ENCODE measurements at regions not wholly inside any gene's neighbourhood (a gene's known extent, or its start where the extent isn't known, plus 50 kb on each side); places are given as distances from the start of the nearest gene placed in this dataset.

GRCh38 chr16:74100395-74101326 lies 196.0 kb upstream of the PSMD7 start:
- DNase-seq (ENCODE audit: low read depth) = no peak

GRCh38 chr16:74099530-74099929 lies 197.1 kb upstream of the PSMD7 start:
- DNase-seq (ENCODE audit: low read depth) = no peak

GRCh38 chr16:74094962-74095361 lies 201.7 kb upstream of the PSMD7 start:
- DNase-seq (ENCODE audit: low read depth) = no peak

- no peak for DNase-seq (ENCODE audit: low read depth)
These were observed 202.1 kb upstream of the PSMD7 start for GRCh38 chr16:74094514-74094913.

- DNase-seq (ENCODE audit: low read depth) = no peak
These were observed 204.3 kb upstream of the PSMD7 start for GRCh38 chr16:74092336-74092735.

- DNase-seq (ENCODE audit: low read depth) = no peak
These were observed 205.7 kb upstream of the PSMD7 start for GRCh38 chr16:74090871-74091270.

GRCh38 chr16:74083541-74083940 lies 213.1 kb upstream of the PSMD7 start:
- no peak for DNase-seq (ENCODE audit: low read depth)

GRCh38 chr16:74080311-74080710 lies 216.3 kb upstream of the PSMD7 start:
- DNase-seq (ENCODE audit: low read depth) = no peak

GRCh38 chr16:74079232-74079586 lies 217.4 kb upstream of the PSMD7 start:
- no peak for DNase-seq (ENCODE audit: low read depth)

- DNase-seq (ENCODE audit: low read depth) = no peak
These were observed 217.9 kb upstream of the PSMD7 start for GRCh38 chr16:74078511-74079231.

GRCh38 chr16:74076568-74076967 lies 220.0 kb upstream of the PSMD7 start:
- no peak for DNase-seq (ENCODE audit: low read depth)

GRCh38 chr16:74075393-74075792 lies 221.2 kb upstream of the PSMD7 start:
- DNase-seq (ENCODE audit: low read depth) = no peak

- DNase-seq (ENCODE audit: low read depth) = no peak
These were observed 223.2 kb upstream of the PSMD7 start for GRCh38 chr16:74073456-74073855.

GRCh38 chr16:74071996-74072535 lies 224.5 kb upstream of the PSMD7 start:
- DNase-seq (ENCODE audit: low read depth) = no peak

GRCh38 chr16:74070237-74070636 lies 226.4 kb upstream of the PSMD7 start:
- DNase-seq (ENCODE audit: low read depth) = no peak

- no peak for DNase-seq (ENCODE audit: low read depth)
These were observed 232.4 kb upstream of the PSMD7 start for GRCh38 chr16:74064120-74064735.

- no peak for DNase-seq (ENCODE audit: low read depth)
These were observed 242.8 kb upstream of the PSMD7 start for GRCh38 chr16:74053826-74054225.

- DNase-seq (ENCODE audit: low read depth) = no peak
These were observed 243.3 kb upstream of the PSMD7 start for GRCh38 chr16:74053312-74053711.

GRCh38 chr16:74052016-74052415 lies 244.6 kb upstream of the PSMD7 start:
- no peak for DNase-seq (ENCODE audit: low read depth)

GRCh38 chr16:74049027-74049426 lies 247.6 kb upstream of the PSMD7 start:
- DNase-seq (ENCODE audit: low read depth) = no peak

GRCh38 chr16:74046524-74046923 lies 250.1 kb upstream of the PSMD7 start:
- DNase-seq (ENCODE audit: low read depth) = no peak

- DNase-seq (ENCODE audit: low read depth) = no peak
These were observed 251.1 kb upstream of the PSMD7 start for GRCh38 chr16:74045513-74045912.
